Testis (tissue), 2 donors: ENCODE measurements at regions not wholly inside any gene's neighbourhood (a gene's known extent, or its start where the extent isn't known, plus 50 kb on each side); places are given as distances from the start of the nearest gene placed in this dataset.

ENCODE experiments used
- DNase-seq: peaks from one replicate; pipeline ENCODE4 v3.0.0-alpha.2; 2019
- H3K27ac ChIP-seq, 2 donors: fragments of 200-600 bp; sonication (generic); one replicate each; pipeline ENCODE4 v1.5.1; 2019
- H3K27me3 ChIP-seq: fragments of 200-600 bp; sonication (generic); one replicate; pipeline ENCODE4 v1.5.1; 2019
- H3K36me3 ChIP-seq: fragments of 200-600 bp; sonication (generic); one replicate; pipeline ENCODE4 v1.5.1; 2017; ENCODE audit warnings: low read depth; ENCODE audit errors: missing control alignments
- H3K4me1 ChIP-seq: fragments of 200-600 bp; sonication (generic); one replicate; pipeline ENCODE4 v1.5.1; 2019
- H3K4me3 ChIP-seq, 2 donors: fragments of 200-600 bp; sonication (generic); one replicate each; pipeline ENCODE4 v1.5.1; 2017 to 2019
- H3K9me3 ChIP-seq: fragments of 200-600 bp; sonication (generic); one replicate; pipeline ENCODE4 v1.5.1; 2017
- POLR2A ChIP-seq: fragments of 450-650 bp; IDR thresholded peaks from one replicate; pipeline ENCODE4 v1.6.1; 2017; ENCODE audit warnings: antibody characterized with exemption, mild to moderate bottlenecking, moderate library complexity
- whole genome bisulfite sequencing, 2 donors: methylation state at CpG; one replicate each; pipeline ENCODE4 v1.1.5; 2018; 5-methylcytosine and 5-hydroxymethylcytosine counted together
- intact Hi-C: fragments of 100-400 bp; cut with DNase I; formaldehyde crosslinking; loops from one replicate; pipeline ENCODE4 v1.15.1; 2023; ENCODE audit warnings: low total_unique reads
- TF ChIP-seq, protein P1 (sequence below), 3 experiments: fragments of 450-650 bp in 2 of 3; fragments of 200-600 bp in 1 of 3; sonication (generic) in 1 of 3; IDR thresholded peaks; one replicate each; pipeline ENCODE4 v1.5.1; 2016 to 2019; ENCODE audit warnings: antibody characterized with exemption in 3 of 3, mild to moderate bottlenecking in 2 of 3, moderate library complexity in 1 of 3

DNA sequence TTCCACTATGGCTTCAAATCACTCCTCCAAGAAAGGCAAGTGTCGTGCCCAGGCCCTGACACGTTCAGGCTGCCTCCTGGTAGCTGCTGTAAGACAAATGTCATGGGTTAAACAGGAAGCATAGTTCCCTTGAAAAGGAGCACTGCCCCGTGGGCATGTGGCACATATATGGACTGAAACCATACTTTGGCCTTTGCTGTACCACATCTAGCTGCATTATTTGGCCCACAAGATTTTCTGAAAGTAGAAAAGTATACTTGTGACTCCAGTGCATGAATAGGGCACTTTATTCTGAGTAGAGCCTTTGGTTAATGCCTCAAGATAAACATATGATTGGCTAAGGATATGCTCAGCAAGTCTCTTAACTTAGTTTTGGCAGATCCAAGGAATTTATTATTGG lies 218.7 kb upstream of the EGLN3 start:
- Histone ChIP-seq H3K9me3 (no peaks in the 10 kb centered on the region), H3K4me1 (no peaks in the 10 kb centered on the region), H3K27me3 (no peaks in the 10 kb centered on the region), H3K27ac (no peak overlapping the region), H3K4me3 (no peak overlapping the region), H3K36me3 (no peaks in the 10 kb centered on the region)
- no peak for DNase-seq
- 76 to 83% methylated on average over 3 of the region's 3 CpGs for WGBS, 2 donors
- intact Hi-C loops: no loop called here
- TF ChIP-seq, protein P1, sequence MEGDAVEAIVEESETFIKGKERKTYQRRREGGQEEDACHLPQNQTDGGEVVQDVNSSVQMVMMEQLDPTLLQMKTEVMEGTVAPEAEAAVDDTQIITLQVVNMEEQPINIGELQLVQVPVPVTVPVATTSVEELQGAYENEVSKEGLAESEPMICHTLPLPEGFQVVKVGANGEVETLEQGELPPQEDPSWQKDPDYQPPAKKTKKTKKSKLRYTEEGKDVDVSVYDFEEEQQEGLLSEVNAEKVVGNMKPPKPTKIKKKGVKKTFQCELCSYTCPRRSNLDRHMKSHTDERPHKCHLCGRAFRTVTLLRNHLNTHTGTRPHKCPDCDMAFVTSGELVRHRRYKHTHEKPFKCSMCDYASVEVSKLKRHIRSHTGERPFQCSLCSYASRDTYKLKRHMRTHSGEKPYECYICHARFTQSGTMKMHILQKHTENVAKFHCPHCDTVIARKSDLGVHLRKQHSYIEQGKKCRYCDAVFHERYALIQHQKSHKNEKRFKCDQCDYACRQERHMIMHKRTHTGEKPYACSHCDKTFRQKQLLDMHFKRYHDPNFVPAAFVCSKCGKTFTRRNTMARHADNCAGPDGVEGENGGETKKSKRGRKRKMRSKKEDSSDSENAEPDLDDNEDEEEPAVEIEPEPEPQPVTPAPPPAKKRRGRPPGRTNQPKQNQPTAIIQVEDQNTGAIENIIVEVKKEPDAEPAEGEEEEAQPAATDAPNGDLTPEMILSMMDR (IDR thresholded peaks at IDR 0.05): no peak
- TF ChIP-seq POLR2A: no peak

DNA sequence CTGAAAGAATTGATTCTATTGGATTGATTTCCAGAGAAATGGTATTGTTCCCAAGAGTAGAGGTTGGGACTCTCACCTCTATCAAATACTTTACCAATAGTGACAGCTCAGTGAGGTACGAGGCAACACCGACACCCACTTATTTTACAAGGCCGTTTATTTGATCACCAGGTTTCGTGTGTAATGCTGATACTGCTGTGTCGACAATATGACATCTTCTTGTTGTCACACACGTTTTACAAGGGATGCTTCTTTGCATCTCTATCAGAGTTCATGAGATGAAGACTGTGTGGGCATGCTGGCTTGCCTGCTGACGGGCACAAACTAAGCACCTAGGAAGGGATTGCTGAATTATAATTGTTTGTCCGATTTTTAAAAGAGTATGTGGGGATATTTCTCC lies 217.8 kb upstream of the EGLN3 start:
- WGBS, 2 donors: 77 to 81% methylated on average over 8 of the region's 8 CpGs
- Histone ChIP-seq H3K9me3 (no peaks in the 10 kb centered on the region), H3K4me3 (no peak overlapping the region), H3K36me3 (no peaks in the 10 kb centered on the region), H3K4me1 (no peaks in the 10 kb centered on the region), H3K27me3 (no peaks in the 10 kb centered on the region), H3K27ac (no peak overlapping the region)
- intact Hi-C loops: no loop called here
- DNase-seq: no peak
- TF ChIP-seq, protein P1 (IDR thresholded peaks at IDR 0.05): no peak
- no peak for TF ChIP-seq POLR2A

DNA sequence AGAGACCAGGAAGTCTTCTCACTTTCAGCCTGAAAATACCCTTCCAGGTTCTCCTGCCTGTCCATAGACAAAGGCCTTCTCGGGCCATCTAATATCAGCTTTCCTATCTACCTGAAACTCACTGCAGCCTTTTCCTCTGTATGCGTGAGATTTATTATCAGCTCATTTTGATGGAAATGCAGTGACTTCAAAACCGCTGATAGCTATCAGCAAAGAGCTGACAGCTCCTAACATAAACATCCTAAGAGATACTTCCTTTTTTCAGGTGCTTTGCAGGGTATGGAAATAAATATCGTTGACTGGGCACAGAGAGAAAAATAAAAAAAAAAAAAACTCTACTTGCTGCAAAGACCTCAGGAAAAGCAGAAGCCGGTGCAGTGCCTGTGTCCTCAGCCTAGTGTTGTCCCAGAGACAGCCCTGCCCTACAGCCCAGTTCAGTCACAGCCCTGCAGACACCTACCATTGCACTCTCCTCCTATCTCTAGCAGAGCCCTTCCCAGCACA lies 215.0 kb upstream of the EGLN3 start:
- no peak for DNase-seq
- intact Hi-C loops: no loop called here
- H3K27ac ChIP-seq: no peak overlapping the region
- H3K36me3 ChIP-seq: no peaks in the 10 kb centered on the region
- no peak overlapping the region for H3K4me3 ChIP-seq
- no peaks in the 10 kb centered on the region for H3K4me1 ChIP-seq
- no peaks in the 10 kb centered on the region for H3K27me3 ChIP-seq
- TF ChIP-seq, protein P1 (IDR thresholded peaks at IDR 0.05): no peak
- no peak for TF ChIP-seq POLR2A
- no peaks in the 10 kb centered on the region for H3K9me3 ChIP-seq
- 75 to 83% methylated on average over 5 of the region's 5 CpGs for WGBS, 2 donors

DNA sequence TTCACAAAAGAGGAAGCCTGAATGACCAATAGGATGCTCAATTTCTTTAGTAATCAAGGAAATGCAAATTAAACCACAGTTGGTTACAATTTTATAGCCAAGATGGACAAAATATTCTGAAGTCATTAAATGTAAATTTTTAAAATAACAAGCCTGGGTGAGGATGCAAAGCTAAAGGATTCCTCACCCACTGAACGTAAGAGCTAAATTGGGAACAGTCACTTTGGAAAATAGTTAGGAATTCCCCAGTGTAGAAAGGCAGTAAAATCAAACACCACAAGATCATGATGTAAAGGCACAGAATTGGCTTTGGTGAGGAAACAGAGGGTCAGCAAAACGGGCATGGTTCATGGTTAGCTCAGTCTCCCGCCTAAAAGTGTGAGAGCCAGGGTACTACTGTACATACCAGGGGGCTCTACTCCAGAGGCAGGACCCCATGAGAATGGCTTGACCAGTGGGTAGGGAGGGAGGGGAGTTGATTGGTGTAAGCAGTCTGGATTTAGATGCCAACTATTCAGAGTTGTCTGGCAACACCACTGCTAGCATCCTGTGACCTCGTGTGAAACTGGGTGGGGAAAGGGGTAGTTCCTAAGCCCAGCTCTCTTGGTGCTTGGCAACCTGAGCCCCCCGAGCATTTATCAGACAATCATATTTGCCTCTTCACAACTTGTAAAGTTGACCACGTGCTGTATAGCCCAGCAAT lies 213.4 kb upstream of the EGLN3 start:
- WGBS, 2 donors: 68 to 71% methylated on average over 6 of the region's 6 CpGs
- no peak for DNase-seq

More for the DNA sequence above, 213.4 kb upstream of the EGLN3 start:
- Histone ChIP-seq H3K4me3 (no peak overlapping the region), H3K27me3 (no peaks in the 10 kb centered on the region), H3K4me1 (no peaks in the 10 kb centered on the region), H3K27ac (no peak overlapping the region), H3K36me3 (no peaks in the 10 kb centered on the region), H3K9me3 (no peaks in the 10 kb centered on the region)
- TF ChIP-seq, protein P1 (IDR thresholded peaks at IDR 0.05): no peak
- no peak for TF ChIP-seq POLR2A
- intact Hi-C loops: no loop called here
